GM06990 (cell line): ENCODE measurements at regions not wholly inside any gene's neighbourhood (a gene's known extent, or its start where the extent isn't known, plus 50 kb on each side); places are given as distances from the start of the nearest gene placed in this dataset.

Experiments used
- DNase-seq: peaks from one replicate; pipeline ENCODE4 v3.0.0-alpha.2; 2011; ENCODE audit not compliant: insufficient read length; ENCODE audit errors: extremely low read depth
- H3K27me3 ChIP-seq: replicated peaks from 2 replicates; pipeline ENCODE4 v1.6.0; 2011; ENCODE audit warnings: low read length; ENCODE audit not compliant: control insufficient read depth, insufficient read depth
- H3K36me3 ChIP-seq: 2 replicates; pipeline ENCODE4 v1.5.1; 2011; ENCODE audit warnings: low read length; ENCODE audit not compliant: control insufficient read depth, insufficient read depth
- H3K4me3 ChIP-seq: replicated peaks from 2 replicates; pipeline ENCODE4 v1.5.1; 2011; ENCODE audit warnings: low read depth, mild to moderate bottlenecking, control low read depth, low read length
- CTCF ChIP-seq: IDR thresholded peaks from 2 replicates; pipeline ENCODE4 v1.5.1; 2011; ENCODE audit warnings: low read length, control low read depth, mild to moderate bottlenecking, inconsistent platforms; ENCODE audit not compliant: insufficient read depth, poor library complexity, severe bottlenecking

- Histone ChIP-seq H3K36me3 (no peaks in the 10 kb centered on the region), H3K27me3 (no peaks in the 10 kb centered on the region), H3K4me3 (no peak overlapping the region)
- no peak for TF ChIP-seq CTCF
- DNase-seq = no peak
These were observed 152.6 kb upstream of the LHX1 start for GRCh38 chr17:36784633-36785032.

GRCh38 chr17:36786867-36787266, 150.4 kb upstream of the LHX1 start:
- no peak overlapping the region for H3K4me3 ChIP-seq
- DNase-seq = no peak
- no peak for TF ChIP-seq CTCF
- H3K27me3 ChIP-seq = no peaks in the 10 kb centered on the region; the same call in 1 of the 2 replicates
- H3K36me3 ChIP-seq = no peaks in the 10 kb centered on the region

GRCh38 chr17:36791150-36791941, 145.9 kb upstream of the LHX1 start:
- Histone ChIP-seq H3K4me3 (no peak overlapping the region), H3K36me3 (no peaks in the 10 kb centered on the region), H3K27me3 (no peaks in the 10 kb centered on the region; the same call in none of the 2 replicates)
- TF ChIP-seq CTCF = no peak
- no peak for DNase-seq

- Histone ChIP-seq H3K4me3 (no peak overlapping the region), H3K36me3 (no peaks in the 10 kb centered on the region), H3K27me3 (no peaks in the 10 kb centered on the region; the same call in none of the 2 replicates)
- no peak for TF ChIP-seq CTCF
- DNase-seq = no peak
These were observed 145.3 kb upstream of the LHX1 start for GRCh38 chr17:36791942-36792475.

GRCh38 chr17:36792849-36793248, 144.4 kb upstream of the LHX1 start:
- no peak overlapping the region for H3K4me3 ChIP-seq
- DNase-seq = no peak
- no peak for TF ChIP-seq CTCF
- H3K27me3 ChIP-seq = no peaks in the 10 kb centered on the region; the same call in none of the 2 replicates
- H3K36me3 ChIP-seq = no peaks in the 10 kb centered on the region
